Hematopoietic multipotent progenitor cell treated with erythropoietin and hydrocortisone succinate and interleukin-3 and kit ligand, for 15 days (in vitro differentiated cells): ENCODE measurements at regions not wholly inside any gene's neighbourhood (a gene's known extent, or its start where the extent isn't known, plus 50 kb on each side); places are given as distances from the start of the nearest gene placed in this dataset.

Experiments
- DNase-seq: peaks from one replicate; pipeline ENCODE4 v3.0.0-alpha.2; 2015; ENCODE audit warnings: low spot score

DNA sequence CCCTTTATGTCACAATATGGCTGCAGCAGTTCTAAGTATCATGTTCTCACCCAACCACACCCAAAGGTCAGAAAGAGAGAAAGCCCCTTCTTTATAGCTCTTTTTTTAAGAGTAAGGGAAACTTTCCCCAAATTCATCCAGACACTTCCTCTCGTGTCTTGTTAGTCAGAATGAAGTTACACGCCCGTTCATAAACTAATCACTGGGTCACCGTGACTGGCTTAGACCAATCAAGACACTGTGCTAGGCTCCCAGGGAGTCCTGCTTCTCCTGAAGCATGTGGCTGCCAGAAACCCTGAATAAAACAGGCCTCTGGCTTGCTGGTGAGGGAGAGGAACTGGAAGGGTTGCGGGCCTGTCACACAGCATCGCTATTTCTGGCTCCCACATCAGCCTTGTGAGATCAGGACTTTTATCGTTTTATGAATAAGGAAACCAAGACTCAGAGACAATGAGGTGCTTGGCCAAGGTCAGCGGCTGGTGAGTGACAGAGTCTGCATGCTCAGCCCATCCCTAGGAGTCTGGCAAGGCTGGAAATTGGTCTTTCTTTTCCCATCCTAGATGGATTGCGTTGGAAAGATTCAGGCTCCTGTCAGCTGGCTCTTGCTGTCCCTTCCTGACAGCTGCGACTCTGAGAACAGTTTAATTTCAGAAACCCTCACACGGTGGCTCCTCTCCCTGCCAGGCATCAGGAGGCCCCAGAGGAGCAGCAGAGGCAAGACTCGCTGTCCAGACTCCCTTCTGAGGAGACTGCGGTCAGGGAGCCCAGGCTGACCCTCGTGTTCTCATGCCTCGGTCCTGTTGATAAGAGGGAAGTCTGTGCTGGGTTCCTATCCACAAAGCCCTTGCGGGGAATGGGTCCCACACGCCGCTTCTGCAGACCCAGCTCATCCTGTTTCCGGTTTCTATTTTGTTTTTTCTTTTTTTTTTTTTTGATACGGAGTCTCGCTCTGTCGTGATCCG, 104.5 kb upstream of the TAF1B start:
- no peak for DNase-seq

DNA sequence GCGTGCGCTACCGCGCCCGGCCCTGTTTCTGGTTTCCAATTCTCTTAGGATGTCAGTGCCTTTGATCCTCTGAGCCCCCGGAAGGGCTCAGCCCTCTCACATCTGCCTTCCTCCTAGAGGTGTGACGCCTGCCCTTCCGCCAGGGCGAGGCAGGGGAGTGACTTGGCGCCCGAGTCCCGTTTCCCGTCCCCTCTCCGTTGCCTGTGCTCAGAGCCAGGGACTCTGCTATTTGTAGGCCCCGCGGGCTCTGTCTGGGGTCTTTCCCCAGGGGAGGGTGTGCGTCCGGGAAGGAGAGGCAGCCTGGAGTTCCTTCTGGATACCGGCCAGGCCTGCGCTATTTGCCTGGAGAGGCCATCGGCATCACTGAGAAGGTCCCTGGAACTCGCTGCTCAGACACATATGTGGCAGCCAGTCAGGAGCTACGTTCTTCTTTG, 103.7 kb upstream of the TAF1B start:
- no peak for DNase-seq

GRCh38 chr2:9740382-9741073, 102.7 kb upstream of the TAF1B start:
- DNase-seq = no peak

DNA sequence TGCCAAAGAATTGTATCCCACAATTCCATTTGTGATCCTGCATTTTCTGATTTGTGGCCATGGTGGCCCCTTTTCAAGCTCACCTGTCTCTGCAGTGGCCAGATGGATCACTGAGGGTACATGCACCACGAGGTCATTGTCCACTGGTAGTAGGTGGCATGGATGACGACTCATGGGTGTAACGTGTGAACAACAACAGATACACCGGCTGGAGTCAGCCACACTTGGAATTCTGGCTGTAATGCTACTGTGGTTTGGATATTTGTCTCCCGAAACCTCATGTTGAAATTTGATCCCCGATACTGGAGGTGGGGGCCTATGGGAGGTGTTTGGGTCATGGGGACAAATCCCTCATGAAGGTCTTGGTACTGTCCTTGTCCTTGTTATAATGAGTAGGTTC, 102.2 kb upstream of the TAF1B start:
- DNase-seq = no peak

- no peak for DNase-seq
Measured at GRCh38 chr2:9742601-9743000, 100.7 kb upstream of the TAF1B start.

DNA sequence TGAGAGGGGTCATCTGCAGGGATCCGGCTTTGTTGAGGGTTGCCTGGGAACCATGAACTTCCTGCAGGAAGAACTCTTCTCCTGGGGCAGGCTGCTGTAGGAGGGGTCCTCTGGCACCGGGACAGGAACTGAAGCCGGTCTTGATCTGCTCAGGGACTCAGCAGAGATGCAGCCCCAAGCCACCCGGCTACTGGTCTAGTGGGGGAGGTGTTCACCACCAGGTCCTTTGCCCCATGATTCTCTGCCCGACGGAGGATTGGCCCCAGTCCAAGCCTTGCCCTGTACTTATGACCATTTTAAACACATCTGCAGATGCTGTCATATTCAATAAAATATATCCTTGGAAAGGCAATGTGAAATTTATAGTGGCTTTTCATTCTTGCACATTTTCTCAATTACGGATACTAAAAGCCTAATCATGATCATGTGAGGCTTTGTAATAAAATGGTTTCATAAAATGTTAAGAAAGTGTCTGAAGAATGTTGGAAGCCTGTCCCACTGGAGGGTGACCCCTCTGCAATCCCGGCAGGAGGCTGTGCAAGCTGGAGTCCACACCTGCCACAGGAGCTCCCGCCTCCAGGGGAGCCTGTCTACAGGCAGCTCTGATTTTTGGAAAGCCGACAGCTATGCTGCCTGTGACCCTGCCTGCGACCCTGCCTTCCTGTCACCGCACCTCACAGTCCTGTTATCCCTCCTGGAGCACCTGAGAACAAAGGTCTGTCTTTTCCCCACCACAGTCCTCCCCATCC, 98.8 kb upstream of the TAF1B start:
- no peak for DNase-seq

DNA sequence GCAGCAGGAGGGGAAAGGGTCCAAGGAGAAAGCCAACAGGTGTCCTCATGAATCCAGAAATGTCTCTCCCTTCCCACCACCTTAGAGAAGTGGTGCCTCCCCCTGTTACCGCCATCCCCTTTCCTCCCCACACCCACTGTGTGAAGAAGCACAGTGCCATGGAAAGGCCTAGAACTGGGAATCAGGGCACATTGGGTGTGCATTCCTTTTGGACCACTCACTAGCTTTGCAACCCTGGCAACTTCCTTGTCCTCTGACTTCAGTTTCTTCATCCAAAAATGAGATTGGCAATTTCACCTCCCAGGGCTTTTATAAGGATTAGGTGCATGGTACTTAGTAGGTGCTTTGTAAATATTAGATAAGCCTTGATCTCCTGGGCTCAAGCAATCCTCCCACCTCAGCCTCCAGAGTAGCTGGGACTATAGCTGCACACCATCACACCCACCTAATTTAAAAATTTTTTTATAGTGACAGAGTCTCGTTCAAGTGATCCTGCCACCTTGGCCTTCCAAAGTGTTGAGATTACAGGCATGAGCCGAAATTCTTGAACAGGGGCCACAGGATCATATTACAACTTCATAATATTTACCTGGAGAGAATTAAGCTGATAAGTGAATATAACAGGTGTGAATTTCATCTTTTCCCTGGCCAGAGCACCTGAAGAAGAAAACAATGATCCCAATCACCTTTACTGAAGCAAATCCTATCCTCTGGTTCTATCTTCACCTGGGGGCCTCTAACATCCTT, 97.9 kb upstream of the TAF1B start:
- DNase-seq = no peak

DNA sequence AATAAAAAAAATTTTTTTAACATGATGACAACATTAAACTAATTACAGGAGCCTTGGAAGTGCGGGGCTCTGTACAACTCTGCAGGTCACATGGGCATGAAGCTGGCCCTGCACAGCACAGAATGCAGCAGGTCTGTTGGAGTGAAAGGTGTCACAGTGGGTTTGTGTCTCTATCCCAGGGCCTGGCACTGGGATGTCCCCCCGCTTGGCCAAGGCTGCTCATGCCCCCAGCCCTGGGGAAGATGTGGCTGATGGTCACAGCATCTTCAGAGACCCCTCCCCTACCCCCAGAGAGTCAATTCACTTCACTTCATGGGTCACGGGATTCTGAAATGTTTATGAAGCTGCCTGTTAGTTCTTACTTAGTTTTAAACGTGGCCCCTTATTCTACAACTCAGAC, 95.9 kb upstream of the TAF1B start:
- DNase-seq = no peak

DNA sequence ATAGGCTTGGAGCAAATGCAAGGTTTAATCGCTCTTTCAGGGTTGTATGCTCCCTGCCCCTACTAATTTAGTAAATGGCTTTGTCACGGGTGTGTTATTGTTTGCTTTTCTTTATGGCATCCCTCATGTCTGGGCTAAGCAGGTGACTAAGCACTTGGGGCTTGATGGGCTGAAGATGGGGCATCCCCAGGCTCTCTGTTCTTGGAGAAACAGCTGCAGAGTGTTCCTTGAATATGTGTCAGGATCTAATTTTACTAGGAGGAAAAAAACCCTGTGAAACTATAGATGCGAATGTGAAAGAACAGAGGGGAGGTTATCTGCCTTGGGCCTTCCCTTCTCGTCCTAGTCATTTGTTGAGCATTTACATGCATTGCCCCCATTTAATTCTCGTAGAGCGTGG, 94.7 kb upstream of the TAF1B start:
- no peak for DNase-seq

DNA sequence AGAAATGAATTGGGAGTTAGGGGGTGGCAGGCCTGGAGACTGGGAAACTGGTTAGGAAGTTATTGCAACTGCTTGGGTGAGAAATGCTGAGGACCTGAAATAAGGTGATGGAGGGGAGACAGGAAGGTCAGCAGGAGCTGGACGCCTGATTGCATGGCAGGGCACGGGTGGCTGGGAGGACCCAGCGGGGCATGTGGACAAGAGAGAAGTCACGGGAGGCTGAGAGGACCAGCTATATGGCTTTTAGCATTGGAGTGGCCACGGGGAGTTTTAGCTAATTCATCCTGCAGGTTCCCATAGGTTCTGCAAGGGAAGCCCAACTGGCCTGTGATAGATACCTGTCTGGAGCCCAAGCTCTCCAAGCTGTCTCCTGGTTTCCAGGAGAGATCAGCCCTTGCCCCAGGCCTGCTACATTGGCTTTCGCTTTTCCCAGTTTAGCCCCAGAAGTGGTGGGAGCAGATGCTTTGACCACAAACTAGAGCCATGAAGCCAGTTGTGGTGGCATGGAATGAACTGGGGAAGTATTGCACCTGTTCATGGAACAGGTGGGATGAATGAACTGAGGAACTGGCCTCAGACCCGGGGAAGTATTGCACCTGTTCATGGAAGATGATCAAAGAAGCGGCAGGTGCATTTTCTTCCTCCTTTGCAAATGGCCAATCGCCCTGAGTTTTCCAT, 93.6 kb upstream of the TAF1B start:
- DNase-seq = no peak

- no peak for DNase-seq
Measured at GRCh38 chr2:9750224-9751215, 92.8 kb upstream of the TAF1B start.

- DNase-seq = no peak
Measured at GRCh38 chr2:9751831-9752230, 91.4 kb upstream of the TAF1B start.

GRCh38 chr2:9752441-9753275, 90.6 kb upstream of the TAF1B start:
- DNase-seq = no peak

DNA sequence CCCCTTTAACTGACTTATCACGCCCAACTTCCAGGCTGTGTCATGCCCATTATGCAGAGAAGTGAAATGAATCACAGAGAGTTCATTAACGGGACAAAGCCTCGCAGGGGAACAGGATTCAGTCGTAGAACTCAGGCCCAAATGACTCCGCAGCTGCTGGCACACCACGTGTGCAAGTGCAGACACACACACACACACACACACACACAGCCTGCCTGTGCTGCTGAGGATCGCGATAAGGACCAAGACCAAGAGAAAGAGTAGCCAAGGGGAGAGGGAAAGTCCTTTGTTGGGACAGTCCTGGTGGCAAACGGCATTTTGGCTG, 90.0 kb upstream of the TAF1B start:
- no peak for DNase-seq

GRCh38 chr2:9753665-9754531, 89.4 kb upstream of the TAF1B start:
- DNase-seq = no peak

DNA sequence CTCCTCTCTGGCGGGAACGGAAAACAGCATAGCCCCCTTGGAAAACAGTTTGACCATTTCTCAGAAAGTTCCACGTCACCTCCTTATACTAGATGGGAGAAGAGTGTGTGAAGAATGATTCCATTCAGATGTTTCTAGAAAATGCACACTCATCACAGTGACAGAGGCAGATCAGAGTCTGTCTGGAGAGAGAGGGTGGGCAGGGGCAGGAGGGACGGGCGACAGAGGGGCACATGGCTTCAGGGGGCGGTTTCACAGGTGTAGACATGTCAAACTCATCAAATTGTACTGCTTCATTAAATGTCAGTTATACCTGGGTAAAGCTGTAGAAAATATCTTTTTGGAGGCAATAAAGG, 88.8 kb upstream of the TAF1B start:
- DNase-seq = no peak

DNA sequence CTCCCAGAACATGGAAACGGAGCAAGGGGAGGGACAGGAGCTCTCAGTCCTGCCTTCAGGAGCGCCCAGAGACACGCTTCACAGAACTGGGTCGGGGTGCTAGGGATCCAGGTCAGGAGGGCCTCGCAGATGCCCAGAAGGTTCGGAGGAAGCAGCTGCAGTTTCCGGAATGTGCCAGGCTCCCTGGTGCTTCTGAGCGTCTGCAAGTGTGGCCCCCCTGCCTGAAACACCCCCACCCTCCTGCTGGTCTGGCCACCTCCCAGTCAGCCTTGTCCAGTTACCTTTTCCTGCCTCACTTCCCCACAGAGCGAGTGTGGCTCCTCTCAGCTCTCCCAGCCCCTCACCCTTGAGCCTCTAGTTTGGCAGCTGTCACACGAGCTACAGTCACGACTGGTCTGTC, 88.3 kb upstream of the TAF1B start:
- DNase-seq = no peak

DNA sequence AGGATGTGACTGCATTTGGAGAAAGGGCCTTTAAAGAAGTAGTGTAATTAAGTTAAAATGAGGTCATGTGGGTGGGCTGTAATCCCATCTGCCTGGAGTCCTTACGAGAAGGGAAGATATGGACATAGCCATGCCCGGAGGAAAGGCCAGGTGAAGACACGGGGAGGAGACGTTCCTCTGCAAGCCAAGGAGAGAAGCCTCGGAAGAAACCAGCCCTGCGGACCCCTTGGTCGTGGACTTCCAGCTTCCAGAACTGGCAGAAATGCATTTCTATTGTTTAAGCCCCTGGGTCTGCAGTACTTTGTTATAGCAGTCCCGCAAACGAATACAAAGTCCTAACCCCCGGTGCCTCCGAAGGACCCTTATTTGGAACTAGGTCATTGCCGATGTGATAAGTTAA, 87.6 kb upstream of the TAF1B start:
- DNase-seq = no peak
